ENCODE measurements at regions not wholly inside any gene's neighbourhood (a gene's known extent, or its start where the extent isn't known, plus 50 kb on each side); places are given as distances from the start of the nearest gene placed in this dataset.
"Not testable (repeated sequence)": the region's sequence is repeated elsewhere in the genome, so short reads cannot be mapped to it uniquely, and the experiment has no call there.

- in situ Hi-C loops (cut with HindIII; ENCODE audit: low sequenced_read_pairs), result no loop called here
Measured at GRCh38 chr7:85286446-85286845, 99.6 kb upstream of the SEMA3D start.

GRCh38 chr7:85285527-85285926 is 98.7 kb upstream of the SEMA3D start:
- in situ Hi-C loops (cut with HindIII; ENCODE audit: low sequenced_read_pairs), result no loop called here

- in situ Hi-C loops (cut with HindIII; ENCODE audit: low sequenced_read_pairs), result no loop called here
Measured at GRCh38 chr7:85275204-85275603, 88.3 kb upstream of the SEMA3D start.

- in situ Hi-C loops (cut with HindIII; ENCODE audit: low sequenced_read_pairs), result no loop called here
Measured at GRCh38 chr7:85274454-85274853, 87.6 kb upstream of the SEMA3D start.

- in situ Hi-C loops (cut with HindIII; ENCODE audit: low sequenced_read_pairs), result no loop called here
Measured at GRCh38 chr7:85262891-85263290, 76.0 kb upstream of the SEMA3D start.

GRCh38 chr7:85261336-85261735 is 74.5 kb upstream of the SEMA3D start:
- in situ Hi-C loops (cut with HindIII; ENCODE audit: low sequenced_read_pairs), result no loop called here

- in situ Hi-C loops (cut with HindIII; ENCODE audit: low sequenced_read_pairs), result not testable (repeated sequence)
Measured at GRCh38 chr7:85249787-85250186, 62.9 kb upstream of the SEMA3D start.

GRCh38 chr7:85239109-85239508 is 52.3 kb upstream of the SEMA3D start:
- in situ Hi-C loops (cut with HindIII; ENCODE audit: low sequenced_read_pairs), result no loop called here

- in situ Hi-C loops (cut with HindIII; ENCODE audit: low sequenced_read_pairs), result no loop called here
Measured at GRCh38 chr7:85237721-85238120, 50.9 kb upstream of the SEMA3D start.

Measured in endothelial cell of hepatic sinusoid (primary cell).